HepG2 (cell line): ENCODE measurements at regions not wholly inside any gene's neighbourhood (a gene's known extent, or its start where the extent isn't known, plus 50 kb on each side); places are given as distances from the start of the nearest gene placed in this dataset.
A peak's percentile ranks its signal among the peaks of the same experiment; 100 is the strongest.

ENCODE experiments used
- AKAP8 ChIP-seq: sonication (generic); formaldehyde crosslinking; IDR thresholded peaks from 2 replicates; pipeline ENCODE4 v1.5.1; 2020; ENCODE audit warnings: mild to moderate bottlenecking, missing genetic modification reagents
- CTCF ChIP-seq: sonication (generic); formaldehyde crosslinking; IDR thresholded peaks from 2 replicates; pipeline ENCODE4 v1.5.0; 2020; ENCODE audit warnings: mild to moderate bottlenecking, missing genetic modification reagents, moderate library complexity
- DMAP1 ChIP-seq: IDR thresholded peaks from 2 replicates; pipeline ENCODE4 v1.6.1; 2016
- ELF3 ChIP-seq: IDR thresholded peaks from 2 replicates; pipeline ENCODE4 v1.6.1; 2016; ENCODE audit warnings: missing genetic modification reagents, missing compliant biosample characterization
- HNF1B ChIP-seq: sonication (generic); formaldehyde crosslinking; IDR thresholded peaks from 2 replicates; pipeline ENCODE4 v1.5.1; 2020; ENCODE audit warnings: mild to moderate bottlenecking, moderate library complexity, missing genetic modification reagents
- IKZF1 ChIP-seq: fragments of 450-650 bp; IDR thresholded peaks from 2 replicates; pipeline ENCODE4 v1.7.1; 2016
- LCORL ChIP-seq, 2 experiments: fragments of 450-650 bp in 1 of 2; sonication (generic) in 1 of 2; formaldehyde crosslinking in 1 of 2; IDR thresholded peaks; 2 replicates each; pipeline versions ENCODE4 v1.5.0 to v1.6.1; 2017 to 2020; ENCODE audit warnings: antibody characterized with exemption in 1 of 2, missing genetic modification reagents in 1 of 2
- MIER3 ChIP-seq: IDR thresholded peaks from 2 replicates; pipeline ENCODE4 v1.6.1; 2016; ENCODE audit warnings: missing compliant biosample characterization, borderline replicate concordance
- NFIC ChIP-seq: IDR thresholded peaks from 2 replicates; pipeline ENCODE4 v1.6.1; 2012; ENCODE audit warnings: mild to moderate bottlenecking, low read length, inconsistent platforms
- NFYC ChIP-seq: IDR thresholded peaks from 2 replicates; pipeline ENCODE4 v1.6.1; 2016; ENCODE audit warnings: missing genetic modification reagents, missing compliant biosample characterization
- TRIM22 ChIP-seq: fragments of 450-650 bp; IDR thresholded peaks from 2 replicates; pipeline ENCODE4 v1.6.1; 2017
- YY1 ChIP-seq: IDR thresholded peaks from 2 replicates; pipeline ENCODE4 v1.6.1; 2011; ENCODE audit warnings: low read length, low read depth, moderate library complexity, mild to moderate bottlenecking; ENCODE audit not compliant: insufficient read depth, insufficient replicate concordance
- ZBTB46 ChIP-seq: sonication (generic); formaldehyde crosslinking; IDR thresholded peaks from 2 replicates; pipeline ENCODE4 v1.4.0; 2020; ENCODE audit warnings: mild to moderate bottlenecking, missing genetic modification reagents, borderline replicate concordance
- ZFYVE20 ChIP-seq: sonication (generic); formaldehyde crosslinking; IDR thresholded peaks from 2 replicates; pipeline ENCODE4 v1.8.0; 2023; ENCODE audit warnings: low read depth, mild to moderate bottlenecking, moderate library complexity, missing genetic modification reagents, borderline replicate concordance
- ZNF224 ChIP-seq: sonication (generic); formaldehyde crosslinking; IDR thresholded peaks from 2 replicates; pipeline ENCODE4 v1.5.0; 2020; ENCODE audit warnings: mild to moderate bottlenecking, missing genetic modification reagents
- ZNF513 ChIP-seq: sonication (generic); formaldehyde crosslinking; conservative IDR thresholded peaks from 2 replicates; pipeline ENCODE4 v1.5.0; 2020; ENCODE audit warnings: missing genetic modification reagents
- ZNF543 ChIP-seq: sonication (generic); formaldehyde crosslinking; IDR thresholded peaks from 2 replicates; pipeline ENCODE4 v1.4.0; 2020; ENCODE audit warnings: mild to moderate bottlenecking, missing genetic modification reagents
- ZNF639 ChIP-seq: conservative IDR thresholded peaks from 2 replicates; pipeline ENCODE4 v1.6.1; 2018; ENCODE audit warnings: missing genetic modification reagents
- ZNF891 ChIP-seq: sonication (generic); formaldehyde crosslinking; IDR thresholded peaks from 2 replicates; pipeline ENCODE4 v1.5.0; 2020; ENCODE audit warnings: mild to moderate bottlenecking, missing genetic modification reagents

- TF ChIP-seq HNF1B (CRISPR knock-in tag) (peak; percentile 95), ZFYVE20 (no peak), ZNF513 (CRISPR knock-in tag) (no peak), MIER3 (CRISPR knock-in tag) (peak; percentile 68; the same call in 1 of the 2 replicates), LCORL (IDR thresholded peaks at IDR 0.05) (no peak), LCORL (CRISPR knock-in tag; IDR thresholded peaks at IDR 0.05) (peak; percentile 95), AKAP8 (0 out of 2 replicates have a peak, but pooled peaks have one; percentile 77), TRIM22 (no peak), NFIC (peak; percentile 50; the same call in 1 of the 2 replicates), IKZF1 (no peak), ZNF224 (CRISPR knock-in tag) (0 out of 2 replicates have a peak, but pooled peaks have one; percentile 50), ZNF543 (CRISPR knock-in tag) (peak; percentile 78), YY1 (peak; percentile 69), ZNF639 (peak; percentile 68; the same call in 1 of the 2 replicates), DMAP1 (CRISPR knock-in tag) (peak; percentile 84), ELF3 (CRISPR knock-in tag) (peak; percentile 89), ZNF891 (0 out of 2 replicates have a peak, but pooled peaks have one; percentile 43), CTCF (CRISPR knock-in tag) (peak; percentile 36; the same call in 1 of the 2 replicates), NFYC (CRISPR knock-in tag) (no peak), ZBTB46 (peak; percentile 59; the same call in 1 of the 2 replicates)
Observed at GRCh38 chr1:40919475-40920011, 57.4 kb upstream of the CITED4 start (continued).
